Urinary bladder (tissue), 3 donors: ENCODE measurements at regions not wholly inside any gene's neighbourhood (a gene's known extent, or its start where the extent isn't known, plus 50 kb on each side); places are given as distances from the start of the nearest gene placed in this dataset.

Source experiments
- DNase-seq: peaks from one replicate; pipeline ENCODE4 v3.0.0-alpha.2; 2015; ENCODE audit errors: extremely low spot score
- H3K27ac ChIP-seq: one replicate; pipeline ENCODE4 v1.5.1; 2013; ENCODE audit warnings: low read depth, mild to moderate bottlenecking, moderate library complexity
- H3K36me3 ChIP-seq: one replicate; pipeline ENCODE4 v1.6.1; 2013; ENCODE audit warnings: mild to moderate bottlenecking, moderate library complexity; ENCODE audit not compliant: insufficient read depth
- H3K4me1 ChIP-seq: one replicate; pipeline ENCODE4 v1.6.1; 2013; ENCODE audit warnings: mild to moderate bottlenecking, moderate library complexity; ENCODE audit not compliant: insufficient read depth
- H3K4me3 ChIP-seq: one replicate; pipeline ENCODE4 v1.5.1; 2013; ENCODE audit warnings: low read depth, low read length
- WGBS: extraction: QIAGEN DNeasy Blood & Tissue Kit; methylation state at CpG from one replicate; pipeline ENCODE4 v1.1.7; 2013; 5-methylcytosine and 5-hydroxymethylcytosine counted together
- donor health status: healthy with polysubstance abuse.
- donor health status: healthy.

DNA sequence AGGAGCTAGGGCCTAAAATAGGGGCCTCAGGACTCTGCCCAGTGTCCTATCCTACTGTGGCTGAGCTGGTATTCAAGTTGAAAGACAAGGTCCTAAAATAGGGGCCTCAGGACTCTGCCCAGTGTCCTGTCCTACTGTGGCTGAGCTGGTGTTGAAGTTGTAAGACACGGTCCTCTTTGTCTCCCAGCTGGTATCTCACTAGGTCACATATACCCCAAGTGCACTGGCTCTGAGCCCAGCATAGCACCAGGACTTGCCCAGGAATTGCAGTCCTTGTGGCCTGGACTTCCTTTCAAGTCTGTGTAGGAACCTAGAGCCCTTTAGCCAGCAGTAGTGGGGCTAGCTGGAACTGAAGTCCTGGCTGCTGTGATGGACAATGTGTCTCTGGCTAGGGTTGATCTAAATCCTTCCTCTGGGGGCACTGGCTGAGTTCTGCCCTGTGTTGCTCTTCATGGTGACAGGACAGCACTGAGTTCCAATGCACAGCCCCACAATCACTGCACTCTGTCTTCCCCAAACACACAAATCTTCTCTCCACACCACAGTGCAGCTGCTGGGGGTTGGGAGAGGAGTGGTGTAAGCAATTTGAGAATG, 260.5 kb downstream of the HAPSTR1 start:
- no peak for DNase-seq
- H3K4me1 ChIP-seq = no peaks in the 10 kb centered on the region
- 82% methylated on average over 1 of the region's 1 CpG for WGBS

GRCh38 chr16:9357829-9358228, 266.4 kb downstream of the HAPSTR1 start:
- WGBS = 82% methylated on average over 2 of the region's 2 CpGs
- no peak for DNase-seq
- no peak overlapping the region for H3K4me3 ChIP-seq
- no peaks in the 10 kb centered on the region for H3K4me1 ChIP-seq
- H3K27ac ChIP-seq = no peak overlapping the region
- no peaks in the 10 kb centered on the region for H3K36me3 ChIP-seq

More for the DNA sequence above, 260.5 kb downstream of the HAPSTR1 start:
- H3K27ac ChIP-seq = no peak overlapping the region
- H3K36me3 ChIP-seq = no peaks in the 10 kb centered on the region
- H3K4me3 ChIP-seq = no peak overlapping the region

DNA sequence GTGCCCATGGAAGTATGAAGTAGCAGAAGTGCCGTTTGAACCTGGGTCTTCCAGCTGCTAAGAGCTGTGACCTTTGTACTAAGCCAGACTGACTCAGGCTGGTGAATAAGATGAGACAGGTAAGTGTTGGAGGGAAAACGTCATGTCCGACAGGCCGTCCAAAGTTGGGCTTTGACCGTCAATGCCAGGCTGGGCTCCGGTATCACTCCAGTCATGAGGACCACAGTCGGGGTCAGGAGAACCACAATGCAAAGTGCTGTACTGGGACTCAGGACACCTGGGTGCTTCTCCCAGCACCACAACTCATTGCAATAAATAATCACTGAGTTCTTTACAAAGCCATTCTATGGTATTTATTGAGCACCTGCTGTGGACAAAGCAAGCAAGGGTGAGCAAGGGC, 268.6 kb downstream of the HAPSTR1 start:
- no peak overlapping the region for H3K4me3 ChIP-seq
- no peak overlapping the region for H3K27ac ChIP-seq
- 91% methylated on average over 7 of the region's 7 CpGs for WGBS
- no peak for DNase-seq
- H3K36me3 ChIP-seq = no peaks in the 10 kb centered on the region
- H3K4me1 ChIP-seq = no peaks in the 10 kb centered on the region

- WGBS = 85% methylated on average over 8 of the region's 8 CpGs
- no peak overlapping the region for H3K27ac ChIP-seq
- H3K4me3 ChIP-seq = no peak overlapping the region
- no peaks in the 10 kb centered on the region for H3K36me3 ChIP-seq
- DNase-seq = no peak
- H3K4me1 ChIP-seq = no peaks in the 10 kb centered on the region
Measured at GRCh38 chr16:9362050-9362449, 270.6 kb downstream of the HAPSTR1 start.

GRCh38 chr16:9362604-9363003, 271.2 kb downstream of the HAPSTR1 start:
- H3K36me3 ChIP-seq = no peaks in the 10 kb centered on the region
- DNase-seq = no peak
- 84% methylated on average over 3 of the region's 3 CpGs for WGBS
- H3K4me3 ChIP-seq = no peak overlapping the region
- no peaks in the 10 kb centered on the region for H3K4me1 ChIP-seq
- H3K27ac ChIP-seq = no peak overlapping the region

DNA sequence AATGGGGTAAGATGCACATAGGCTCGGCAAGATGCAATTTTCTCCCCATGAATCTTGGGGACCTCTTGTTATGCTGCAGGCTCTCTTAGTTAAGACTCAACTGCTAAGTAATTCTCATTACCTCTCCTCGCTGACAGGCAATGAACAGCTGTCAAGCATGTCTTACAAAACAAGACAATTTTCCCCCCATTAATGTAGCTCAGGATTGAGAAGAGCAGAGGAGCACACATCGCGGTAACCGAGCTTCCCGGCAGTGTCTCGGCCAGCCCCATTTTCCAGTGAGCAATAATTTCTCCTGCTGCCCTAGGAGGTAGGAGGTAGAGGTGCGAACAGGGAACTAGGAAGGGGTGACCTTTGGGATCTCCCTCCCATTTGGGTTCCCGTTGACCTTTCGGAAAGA, 272.1 kb downstream of the HAPSTR1 start:
- no peak for DNase-seq
- H3K36me3 ChIP-seq = no peaks in the 10 kb centered on the region
- H3K4me1 ChIP-seq = no peaks in the 10 kb centered on the region
- no peak overlapping the region for H3K4me3 ChIP-seq
- WGBS = 81% methylated on average over 10 of the region's 10 CpGs
- no peak overlapping the region for H3K27ac ChIP-seq

DNA sequence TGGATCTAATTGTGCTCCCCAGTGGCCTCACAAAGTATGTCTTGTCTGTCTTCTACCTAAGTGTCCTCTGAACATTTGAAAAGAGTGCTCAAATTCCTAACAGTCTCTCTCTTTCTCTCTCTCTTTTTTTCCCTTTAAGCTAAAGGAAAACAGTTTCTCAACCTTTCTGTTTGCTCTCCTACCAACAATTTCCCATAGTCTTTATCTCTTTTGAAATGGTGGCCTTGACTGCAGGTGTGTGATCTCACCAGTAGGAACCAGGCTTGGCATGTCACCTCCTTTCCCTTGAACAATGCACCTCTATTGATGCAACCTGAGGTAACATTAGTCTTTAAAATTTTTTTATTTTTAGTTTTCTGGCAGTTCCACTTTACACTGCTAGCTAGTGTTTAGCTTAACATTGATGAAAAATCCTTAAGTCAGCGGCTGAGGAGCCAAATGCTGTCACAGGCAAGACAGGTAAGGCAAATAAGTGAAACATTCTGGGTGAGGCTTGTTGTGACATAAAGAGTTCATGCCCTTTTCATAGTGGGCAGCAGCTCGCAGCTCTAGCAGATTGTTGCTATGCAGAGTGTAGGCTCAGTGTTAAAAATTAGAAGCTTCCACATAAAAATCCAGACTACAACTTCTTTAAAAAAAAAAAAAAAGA, 273.4 kb downstream of the HAPSTR1 start:
- 61% methylated on average over 2 of the region's 2 CpGs for WGBS
- Histone ChIP-seq H3K27ac (no peak overlapping the region), H3K4me3 (no peak overlapping the region), H3K4me1 (no peaks in the 10 kb centered on the region), H3K36me3 (no peaks in the 10 kb centered on the region)
- no peak for DNase-seq

DNA sequence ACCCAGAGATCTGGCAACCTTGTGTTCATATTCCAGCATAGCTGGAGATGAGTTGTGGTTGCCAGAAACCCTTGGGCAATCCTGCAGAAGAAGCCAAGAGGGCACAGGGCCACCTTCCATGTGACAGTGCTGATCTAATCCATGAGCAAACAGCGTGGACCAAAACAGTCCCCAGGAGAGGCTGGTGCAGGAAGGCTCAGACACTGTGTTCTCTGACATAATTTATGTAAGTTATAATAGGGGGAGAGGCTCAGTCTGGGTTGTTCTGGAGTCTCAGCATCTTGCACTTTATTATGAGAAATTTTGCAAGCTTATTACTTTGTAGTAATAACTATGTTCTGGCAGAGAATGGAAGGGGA, 273.9 kb downstream of the HAPSTR1 start:
- no peak overlapping the region for H3K4me3 ChIP-seq
- no peak for DNase-seq
- no peaks in the 10 kb centered on the region for H3K4me1 ChIP-seq
- no peak overlapping the region for H3K27ac ChIP-seq
- WGBS = 13% methylated on average over 1 of the region's 1 CpG
- no peaks in the 10 kb centered on the region for H3K36me3 ChIP-seq

DNA sequence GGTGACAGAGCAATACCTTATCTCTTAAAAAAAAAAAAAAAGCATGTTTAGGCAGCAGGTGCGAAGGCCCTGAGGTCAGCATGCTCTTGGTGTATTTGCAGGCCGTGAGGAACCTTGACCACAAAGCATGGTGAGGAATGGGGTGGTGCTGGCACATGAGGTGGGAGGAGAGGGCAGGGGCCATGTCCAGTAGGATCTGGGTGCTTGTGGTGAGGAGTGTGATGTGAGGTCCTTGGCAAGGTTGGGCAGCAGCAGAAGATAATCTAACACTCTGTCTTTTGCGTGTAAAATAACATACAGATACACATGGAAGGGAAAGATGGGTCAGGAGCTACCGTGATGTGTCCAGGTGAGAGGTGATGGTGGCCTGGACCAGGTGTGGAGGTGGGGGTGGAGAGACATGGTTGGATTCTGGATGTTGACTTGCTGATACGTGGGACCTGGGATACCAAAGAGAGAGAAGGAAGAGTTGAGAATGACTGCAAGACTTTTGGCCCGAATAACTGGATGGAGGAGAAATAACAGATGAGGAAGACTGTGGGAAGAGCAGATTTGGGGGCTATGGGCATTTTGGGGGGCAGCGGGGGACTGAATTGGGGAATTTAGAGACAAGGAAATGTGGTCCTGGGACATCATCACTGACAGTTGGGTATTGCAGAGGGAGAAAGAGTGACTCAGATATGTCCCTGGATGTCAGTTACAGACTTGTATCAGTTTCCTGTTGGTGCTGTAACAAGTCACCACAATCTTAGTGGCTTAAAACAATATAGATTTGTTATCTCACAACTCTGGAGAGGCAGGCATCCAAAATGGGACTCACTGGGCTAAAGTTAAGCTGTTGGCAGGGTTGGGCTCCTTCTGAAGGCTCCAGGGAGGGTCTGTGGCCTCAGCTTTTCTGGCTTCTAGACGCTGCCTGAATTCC, 274.9 kb downstream of the HAPSTR1 start:
- Histone ChIP-seq H3K27ac (no peak overlapping the region), H3K36me3 (no peaks in the 10 kb centered on the region), H3K4me3 (no peak overlapping the region), H3K4me1 (no peaks in the 10 kb centered on the region)
- no peak for DNase-seq
- WGBS = 83% methylated on average over 8 of the region's 8 CpGs

GRCh38 chr16:9370061-9370491, 278.6 kb downstream of the HAPSTR1 start:
- 45% methylated on average over 9 of the region's 9 CpGs for WGBS
- Histone ChIP-seq H3K4me3 (no peak overlapping the region), H3K4me1 (no peaks in the 10 kb centered on the region), H3K27ac (no peak overlapping the region), H3K36me3 (no peaks in the 10 kb centered on the region)
- DNase-seq = peak; percentile 21

DNA sequence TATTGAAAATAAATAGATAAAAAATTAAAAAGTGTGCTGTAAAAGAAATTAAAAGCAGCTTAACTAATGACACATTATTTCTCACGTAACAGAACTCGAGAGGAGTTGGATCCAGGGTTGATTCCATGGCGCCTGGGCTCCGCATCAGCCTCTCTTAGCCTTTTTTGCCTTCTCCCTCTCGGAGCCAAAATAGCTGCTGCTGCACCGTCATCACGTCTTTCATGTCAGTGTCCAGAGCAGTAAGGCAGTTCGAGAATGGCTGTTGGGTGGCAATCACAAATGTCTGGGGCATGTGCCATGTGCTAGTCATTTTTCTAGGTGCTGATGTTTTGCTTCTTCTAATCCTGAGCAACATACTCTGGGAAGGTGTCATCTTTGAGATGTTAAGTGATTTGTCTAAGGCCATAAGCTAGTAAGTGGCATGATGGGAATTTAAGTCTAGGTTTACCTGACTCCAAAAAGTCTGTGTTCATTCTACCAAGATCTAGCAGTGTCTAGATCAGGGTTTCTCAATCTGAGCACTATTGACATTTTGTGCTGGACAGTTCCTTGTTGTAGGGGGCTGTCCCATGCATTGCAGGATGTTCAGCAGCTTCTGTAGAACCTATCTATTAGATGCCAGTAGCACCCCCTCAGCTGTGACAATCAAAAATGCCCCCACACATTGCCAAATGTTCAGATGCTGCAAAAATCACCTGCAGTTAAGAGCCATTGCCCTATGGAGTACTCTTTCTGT, 280.4 kb downstream of the HAPSTR1 start:
- no peaks in the 10 kb centered on the region for H3K36me3 ChIP-seq
- no peaks in the 10 kb centered on the region for H3K4me1 ChIP-seq
- no peak overlapping the region for H3K27ac ChIP-seq
- 90% methylated on average over 8 of the region's 8 CpGs for WGBS
- DNase-seq = no peak
- no peak overlapping the region for H3K4me3 ChIP-seq

- no peak overlapping the region for H3K4me3 ChIP-seq
- WGBS = 58% methylated on average over 13 of the region's 13 CpGs
- H3K27ac ChIP-seq = no peak overlapping the region
- no peaks in the 10 kb centered on the region for H3K36me3 ChIP-seq
- no peak for DNase-seq
- H3K4me1 ChIP-seq = no peaks in the 10 kb centered on the region
Measured at GRCh38 chr16:9372934-9373890, 281.8 kb downstream of the HAPSTR1 start.

DNA sequence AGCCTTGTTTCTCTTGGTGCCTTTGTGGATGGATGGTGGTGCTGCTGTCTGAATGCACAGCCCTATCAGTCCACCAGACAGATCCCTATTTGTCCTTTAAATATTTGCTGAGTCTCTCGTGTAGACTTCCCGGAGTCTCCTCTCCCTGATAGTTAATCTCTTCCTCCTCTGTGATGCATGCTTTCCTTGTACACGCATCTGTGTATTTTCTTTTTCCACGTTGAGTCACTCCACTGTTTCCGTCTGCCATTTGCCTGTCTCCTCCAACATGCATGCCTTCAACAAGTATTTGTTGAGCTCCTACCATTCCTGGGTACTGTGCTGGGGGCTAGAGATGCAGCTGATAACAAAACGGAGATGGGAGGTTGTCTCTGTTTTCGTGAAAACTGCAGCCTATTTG, 282.6 kb downstream of the HAPSTR1 start:
- Histone ChIP-seq H3K4me1 (no peaks in the 10 kb centered on the region), H3K27ac (no peak overlapping the region), H3K36me3 (no peaks in the 10 kb centered on the region), H3K4me3 (no peak overlapping the region)
- 25% methylated on average over 7 of the region's 7 CpGs for WGBS
- no peak for DNase-seq
